GM19025 (cell line): ENCODE measurements at regions not wholly inside any gene's neighbourhood (a gene's known extent, or its start where the extent isn't known, plus 50 kb on each side); places are given as distances from the start of the nearest gene placed in this dataset.

Source experiments
- ATAC-seq: cut with Tn5 transposase; IDR thresholded peaks from one replicate; pipeline ENCODE4 v1.9.1; 2021; ENCODE audit warnings: mild to moderate bottlenecking, low read depth, moderate library complexity; ENCODE audit not compliant: unreplicated experiment

- no peak for ATAC-seq
These were observed 227.4 kb downstream of the MAN2A1 start for GRCh38 chr5:109917154-109917546.

GRCh38 chr5:109917966-109918365, 228.2 kb downstream of the MAN2A1 start:
- no peak for ATAC-seq

GRCh38 chr5:109920736-109921135, 231.0 kb downstream of the MAN2A1 start:
- ATAC-seq: no peak

GRCh38 chr5:109921735-109922380, 232.1 kb downstream of the MAN2A1 start:
- ATAC-seq: peak; percentile 69

- no peak for ATAC-seq
These were observed 232.8 kb downstream of the MAN2A1 start for GRCh38 chr5:109922381-109922995.

- no peak for ATAC-seq
These were observed 233.5 kb downstream of the MAN2A1 start for GRCh38 chr5:109923205-109923604.

GRCh38 chr5:109924237-109925107, 234.7 kb downstream of the MAN2A1 start:
- no peak for ATAC-seq

- no peak for ATAC-seq
These were observed 237.9 kb downstream of the MAN2A1 start for GRCh38 chr5:109927639-109928038.

- no peak for ATAC-seq
These were observed 238.3 kb downstream of the MAN2A1 start for GRCh38 chr5:109928046-109928445.

GRCh38 chr5:109928811-109929210, 239.1 kb downstream of the MAN2A1 start:
- ATAC-seq: no peak

- no peak for ATAC-seq
These were observed 239.6 kb downstream of the MAN2A1 start for GRCh38 chr5:109929376-109929775.

- ATAC-seq: no peak
These were observed 240.2 kb downstream of the MAN2A1 start for GRCh38 chr5:109929911-109930310.

GRCh38 chr5:109931049-109931780, 241.5 kb downstream of the MAN2A1 start:
- ATAC-seq: no peak

- ATAC-seq: no peak
These were observed 246.2 kb downstream of the MAN2A1 start for GRCh38 chr5:109935833-109936490.

GRCh38 chr5:109936996-109937395, 247.3 kb downstream of the MAN2A1 start:
- ATAC-seq: peak; percentile 87

GRCh38 chr5:109937951-109938350, 248.2 kb downstream of the MAN2A1 start:
- no peak for ATAC-seq

- no peak for ATAC-seq
These were observed 248.7 kb downstream of the MAN2A1 start for GRCh38 chr5:109938453-109938852.

GRCh38 chr5:109939116-109939682, 249.5 kb downstream of the MAN2A1 start:
- no peak for ATAC-seq

- no peak for ATAC-seq
These were observed 252.9 kb downstream of the MAN2A1 start for GRCh38 chr5:109942646-109943045.

- ATAC-seq: no peak
These were observed 254.0 kb downstream of the MAN2A1 start for GRCh38 chr5:109943701-109944235.
